SK-N-SH (cell line): ENCODE measurements at regions not wholly inside any gene's neighbourhood (a gene's known extent, or its start where the extent isn't known, plus 50 kb on each side); places are given as distances from the start of the nearest gene placed in this dataset.

Experiments
- EZH2phosphoT487 ChIP-seq: fragments of 200-600 bp; sonication (generic); IDR thresholded peaks from 2 replicates; pipeline ENCODE4 v1.6.1; 2017; ENCODE audit warnings: low read depth, mixed run types, mild to moderate bottlenecking, antibody characterized with exemption, moderate library complexity, borderline replicate concordance
- GABPA ChIP-seq: IDR thresholded peaks from 2 replicates; pipeline ENCODE4 v1.4.0; 2012; ENCODE audit warnings: low read depth, mild to moderate bottlenecking
- POLR2AphosphoS5 ChIP-seq: IDR thresholded peaks from 2 replicates; pipeline ENCODE4 v1.6.1; 2012; ENCODE audit warnings: low read depth, low read length
- SIN3A ChIP-seq: IDR thresholded peaks from 2 replicates; pipeline ENCODE4 v1.6.1; 2012; ENCODE audit warnings: low read depth, mild to moderate bottlenecking, low read length, moderate library complexity, borderline replicate concordance
- TF ChIP-seq, protein P1 (sequence below): fragments of 200-600 bp; sonication (generic); IDR thresholded peaks from 2 replicates; pipeline ENCODE4 v1.6.1; 2017; ENCODE audit warnings: antibody characterized with exemption, mild to moderate bottlenecking, moderate library complexity
- TF ChIP-seq, protein P2 (sequence below): fragments of 150-350 bp; IDR thresholded peaks from 2 replicates; pipeline ENCODE4 v1.6.1; 2016; ENCODE audit warnings: mild to moderate bottlenecking, low read depth, low read length
- TF ChIP-seq, protein P3 (sequence below): IDR thresholded peaks from 2 replicates; pipeline ENCODE4 v1.6.1; 2012; ENCODE audit warnings: mild to moderate bottlenecking, low read depth, low read length, moderate library complexity

DNA sequence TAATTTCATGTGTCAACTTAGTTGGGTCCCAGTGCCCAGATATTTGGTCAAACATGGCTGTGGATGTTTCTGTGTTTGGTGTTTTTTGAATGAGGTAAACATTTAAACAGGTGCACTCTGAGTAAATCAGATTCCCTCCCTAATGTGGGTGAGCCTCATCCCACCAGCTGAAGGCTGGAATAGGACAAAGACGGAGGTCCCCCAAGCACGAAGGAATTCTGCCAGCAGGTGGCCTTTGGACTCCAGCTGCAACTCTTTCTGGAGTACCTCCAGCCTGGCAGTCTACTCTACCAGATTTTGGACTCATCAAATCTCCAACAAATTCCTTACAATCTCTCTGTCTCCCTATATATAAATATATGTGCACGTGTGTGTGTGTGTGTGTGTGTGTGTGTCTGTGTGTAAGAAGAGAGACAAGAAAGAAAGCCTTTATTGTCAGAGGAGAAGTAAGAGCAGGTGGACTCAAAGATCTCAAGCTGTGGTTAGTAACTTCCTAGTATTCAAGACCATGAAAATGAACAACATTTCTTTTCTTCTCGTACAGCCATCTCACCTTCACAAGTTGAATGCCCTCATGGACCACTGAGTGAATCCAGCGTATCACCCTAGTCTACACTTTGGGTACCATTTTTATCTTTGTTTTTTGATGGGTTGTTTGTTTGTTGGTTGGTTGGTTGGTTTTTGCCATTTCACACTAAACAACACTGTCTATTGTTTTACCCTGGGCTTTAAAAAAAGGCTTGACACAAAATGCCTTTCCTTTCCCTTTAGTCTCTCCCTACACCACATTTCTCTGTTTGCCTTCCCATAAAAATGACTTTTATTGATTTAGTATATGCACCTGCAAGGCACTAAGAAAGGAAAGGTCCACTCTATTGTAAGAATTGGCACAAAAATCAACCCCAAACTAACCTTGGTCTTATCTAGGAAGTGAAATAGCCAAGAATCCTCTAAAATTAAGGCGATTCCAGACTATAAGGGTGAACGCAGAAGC lies 118.7 kb downstream of the TENT4A start:
- TF ChIP-seq, protein P1, sequence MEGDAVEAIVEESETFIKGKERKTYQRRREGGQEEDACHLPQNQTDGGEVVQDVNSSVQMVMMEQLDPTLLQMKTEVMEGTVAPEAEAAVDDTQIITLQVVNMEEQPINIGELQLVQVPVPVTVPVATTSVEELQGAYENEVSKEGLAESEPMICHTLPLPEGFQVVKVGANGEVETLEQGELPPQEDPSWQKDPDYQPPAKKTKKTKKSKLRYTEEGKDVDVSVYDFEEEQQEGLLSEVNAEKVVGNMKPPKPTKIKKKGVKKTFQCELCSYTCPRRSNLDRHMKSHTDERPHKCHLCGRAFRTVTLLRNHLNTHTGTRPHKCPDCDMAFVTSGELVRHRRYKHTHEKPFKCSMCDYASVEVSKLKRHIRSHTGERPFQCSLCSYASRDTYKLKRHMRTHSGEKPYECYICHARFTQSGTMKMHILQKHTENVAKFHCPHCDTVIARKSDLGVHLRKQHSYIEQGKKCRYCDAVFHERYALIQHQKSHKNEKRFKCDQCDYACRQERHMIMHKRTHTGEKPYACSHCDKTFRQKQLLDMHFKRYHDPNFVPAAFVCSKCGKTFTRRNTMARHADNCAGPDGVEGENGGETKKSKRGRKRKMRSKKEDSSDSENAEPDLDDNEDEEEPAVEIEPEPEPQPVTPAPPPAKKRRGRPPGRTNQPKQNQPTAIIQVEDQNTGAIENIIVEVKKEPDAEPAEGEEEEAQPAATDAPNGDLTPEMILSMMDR = no peak
- no peak for TF ChIP-seq POLR2AphosphoS5
- no peak for TF ChIP-seq GABPA
- no peak for TF ChIP-seq EZH2phosphoT487
- TF ChIP-seq SIN3A = no peak
- TF ChIP-seq, protein P2, sequence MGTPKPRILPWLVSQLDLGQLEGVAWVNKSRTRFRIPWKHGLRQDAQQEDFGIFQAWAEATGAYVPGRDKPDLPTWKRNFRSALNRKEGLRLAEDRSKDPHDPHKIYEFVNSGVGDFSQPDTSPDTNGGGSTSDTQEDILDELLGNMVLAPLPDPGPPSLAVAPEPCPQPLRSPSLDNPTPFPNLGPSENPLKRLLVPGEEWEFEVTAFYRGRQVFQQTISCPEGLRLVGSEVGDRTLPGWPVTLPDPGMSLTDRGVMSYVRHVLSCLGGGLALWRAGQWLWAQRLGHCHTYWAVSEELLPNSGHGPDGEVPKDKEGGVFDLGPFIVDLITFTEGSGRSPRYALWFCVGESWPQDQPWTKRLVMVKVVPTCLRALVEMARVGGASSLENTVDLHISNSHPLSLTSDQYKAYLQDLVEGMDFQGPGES = no peak
- TF ChIP-seq, protein P3, sequence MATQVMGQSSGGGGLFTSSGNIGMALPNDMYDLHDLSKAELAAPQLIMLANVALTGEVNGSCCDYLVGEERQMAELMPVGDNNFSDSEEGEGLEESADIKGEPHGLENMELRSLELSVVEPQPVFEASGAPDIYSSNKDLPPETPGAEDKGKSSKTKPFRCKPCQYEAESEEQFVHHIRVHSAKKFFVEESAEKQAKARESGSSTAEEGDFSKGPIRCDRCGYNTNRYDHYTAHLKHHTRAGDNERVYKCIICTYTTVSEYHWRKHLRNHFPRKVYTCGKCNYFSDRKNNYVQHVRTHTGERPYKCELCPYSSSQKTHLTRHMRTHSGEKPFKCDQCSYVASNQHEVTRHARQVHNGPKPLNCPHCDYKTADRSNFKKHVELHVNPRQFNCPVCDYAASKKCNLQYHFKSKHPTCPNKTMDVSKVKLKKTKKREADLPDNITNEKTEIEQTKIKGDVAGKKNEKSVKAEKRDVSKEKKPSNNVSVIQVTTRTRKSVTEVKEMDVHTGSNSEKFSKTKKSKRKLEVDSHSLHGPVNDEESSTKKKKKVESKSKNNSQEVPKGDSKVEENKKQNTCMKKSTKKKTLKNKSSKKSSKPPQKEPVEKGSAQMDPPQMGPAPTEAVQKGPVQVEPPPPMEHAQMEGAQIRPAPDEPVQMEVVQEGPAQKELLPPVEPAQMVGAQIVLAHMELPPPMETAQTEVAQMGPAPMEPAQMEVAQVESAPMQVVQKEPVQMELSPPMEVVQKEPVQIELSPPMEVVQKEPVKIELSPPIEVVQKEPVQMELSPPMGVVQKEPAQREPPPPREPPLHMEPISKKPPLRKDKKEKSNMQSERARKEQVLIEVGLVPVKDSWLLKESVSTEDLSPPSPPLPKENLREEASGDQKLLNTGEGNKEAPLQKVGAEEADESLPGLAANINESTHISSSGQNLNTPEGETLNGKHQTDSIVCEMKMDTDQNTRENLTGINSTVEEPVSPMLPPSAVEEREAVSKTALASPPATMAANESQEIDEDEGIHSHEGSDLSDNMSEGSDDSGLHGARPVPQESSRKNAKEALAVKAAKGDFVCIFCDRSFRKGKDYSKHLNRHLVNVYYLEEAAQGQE = no peak
